Stomach (tissue), 4 donors: ENCODE measurements at regions not wholly inside any gene's neighbourhood (a gene's known extent, or its start where the extent isn't known, plus 50 kb on each side); places are given as distances from the start of the nearest gene placed in this dataset.

Experiments
- CTCF ChIP-seq, 7 experiments: fragments of 450-650 bp in 4 of 7; fragments of 200-600 bp in 3 of 7; sonication (generic) in 3 of 7; IDR thresholded peaks; one replicate each; pipeline ENCODE4 v1.5.1; 2016 to 2019; ENCODE audit warnings: antibody characterized with exemption in 7 of 7, control low read depth in 2 of 7, mild to moderate bottlenecking in 1 of 7
- EP300 ChIP-seq: sonication (generic); formaldehyde crosslinking; IDR thresholded peaks from one replicate; pipeline ENCODE4 v1.6.1; 2017; ENCODE audit warnings: antibody characterized with exemption
- POLR2A ChIP-seq, 4 donors: fragments of 450-650 bp; IDR thresholded peaks; one replicate each; pipeline ENCODE4 v1.6.1; 2016; ENCODE audit warnings: antibody characterized with exemption in 4 of 4, control low read depth in 2 of 4, mild to moderate bottlenecking in 1 of 4, moderate library complexity in 1 of 4
- POLR2AphosphoS5 ChIP-seq, 3 donors: sonication (generic); formaldehyde crosslinking; IDR thresholded peaks; one replicate each; pipeline ENCODE4 v1.6.1; 2016; ENCODE audit warnings: antibody characterized with exemption in 3 of 3

- TF ChIP-seq CTCF (IDR thresholded peaks at IDR 0.05): no peak
- no peak for TF ChIP-seq POLR2A (IDR thresholded peaks at IDR 0.05)
- no peak for TF ChIP-seq POLR2AphosphoS5 (IDR thresholded peaks at IDR 0.05)
- no peak for TF ChIP-seq EP300
Observed at GRCh38 chr1:56387071-56387740, 192.2 kb downstream of the PLPP3 start.
